HG02798 (cell line): ENCODE measurements at regions not wholly inside any gene's neighbourhood (a gene's known extent, or its start where the extent isn't known, plus 50 kb on each side); places are given as distances from the start of the nearest gene placed in this dataset.
"Not testable (repeated sequence)": the region's sequence is repeated elsewhere in the genome, so short reads cannot be mapped to it uniquely, and the experiment has no call there.

ENCODE experiments used
- ATAC-seq: cut with Tn5 transposase; IDR thresholded peaks from one replicate; pipeline ENCODE4 v1.9.1; 2021; ENCODE audit warnings: mild to moderate bottlenecking; ENCODE audit not compliant: unreplicated experiment, poor library complexity

GRCh38 chr1:195766709-195767108, 841.5 kb downstream of the KCNT2 start:
- no peak for ATAC-seq

- no peak for ATAC-seq
These were observed 843.1 kb downstream of the KCNT2 start for GRCh38 chr1:195765099-195765498.

GRCh38 chr1:195763907-195764374, 844.3 kb downstream of the KCNT2 start:
- no peak for ATAC-seq

- ATAC-seq, result no peak
These were observed 844.9 kb downstream of the KCNT2 start for GRCh38 chr1:195763146-195763906.

- no peak for ATAC-seq
These were observed 847.1 kb downstream of the KCNT2 start for GRCh38 chr1:195761104-195761503.

- ATAC-seq, result no peak
These were observed 852.1 kb downstream of the KCNT2 start for GRCh38 chr1:195756109-195756508.

- ATAC-seq, result no peak
These were observed 853.4 kb downstream of the KCNT2 start for GRCh38 chr1:195754874-195755273.

GRCh38 chr1:195754303-195754702, 853.9 kb downstream of the KCNT2 start:
- ATAC-seq, result no peak

- ATAC-seq, result no peak
These were observed 859.3 kb downstream of the KCNT2 start for GRCh38 chr1:195748969-195749368.

GRCh38 chr1:195745189-195746010, 862.8 kb downstream of the KCNT2 start:
- ATAC-seq, result no peak

- ATAC-seq, result no peak
These were observed 864.0 kb downstream of the KCNT2 start for GRCh38 chr1:195744256-195744655.

- ATAC-seq, result no peak
These were observed 867.4 kb downstream of the KCNT2 start for GRCh38 chr1:195740862-195741261.

- no peak for ATAC-seq
These were observed 869.1 kb downstream of the KCNT2 start for GRCh38 chr1:195738966-195739650.

- no peak for ATAC-seq
These were observed 873.1 kb downstream of the KCNT2 start for GRCh38 chr1:195735140-195735539.

GRCh38 chr1:195733826-195734225, 874.4 kb downstream of the KCNT2 start:
- ATAC-seq, result no peak

- no peak for ATAC-seq
These were observed 874.8 kb downstream of the KCNT2 start for GRCh38 chr1:195733408-195733807.

GRCh38 chr1:195731385-195731784, 876.9 kb downstream of the KCNT2 start:
- ATAC-seq, result no peak

- no peak for ATAC-seq
These were observed 884.4 kb downstream of the KCNT2 start for GRCh38 chr1:195723796-195724194.

- not testable (repeated sequence) for ATAC-seq
These were observed 885.1 kb downstream of the KCNT2 start for GRCh38 chr1:195722852-195723795.

- not testable (repeated sequence) for ATAC-seq
These were observed 886.1 kb downstream of the KCNT2 start for GRCh38 chr1:195722146-195722545.
